HCT116 (cell line): ENCODE measurements at regions not wholly inside any gene's neighbourhood (a gene's known extent, or its start where the extent isn't known, plus 50 kb on each side); places are given as distances from the start of the nearest gene placed in this dataset.
"Not testable (repeated sequence)": the region's sequence is repeated elsewhere in the genome, so short reads cannot be mapped to it uniquely, and the experiment has no call there.

Experiments used
- ATAC-seq: fragments of 200-7000 bp; cut with Tn5 transposase; 2 replicates; pipeline ENCODE4 v1.9.1; 2020; ENCODE audit warnings: mild to moderate bottlenecking, moderate library complexity
- BruUV-seq: library from RNA; stranded (reverse); fragments of 400-500 nt; replicated peaks from 2 replicates; lab custom pipeline; 2021; lab: Mats Ljungman, UMichigan
- CTCF ChIA-PET: fragments of 300-600 bp; sonication (Branson Sonifier 250); formaldehyde crosslinking; loops from one replicate; lab custom pipeline; 2021; ENCODE audit warnings: antibody characterized with exemption; lab: Charles Lee
- POLR2A ChIA-PET: fragments of 300-600, 350-600 bp; sonication (Branson Sonifier 250); formaldehyde crosslinking; loops from one replicate; lab custom pipeline; 2021; ENCODE audit warnings: antibody characterized with exemption; lab: Charles Lee
- RAD21 ChIA-PET, 2 experiments: fragments of 300-600 bp; sonication (Branson Sonifier 250); formaldehyde crosslinking; loops; one replicate each; lab custom pipeline; 2023; ENCODE audit warnings: low total read pairs in 2 of 2; ENCODE audit not compliant: uncharacterized antibody in 2 of 2, unreplicated experiment in 2 of 2, low non-redundant PET in 1 of 2; lab: Charles Lee
- DNase-seq: peaks from one replicate; pipeline ENCODE4 v3.0.0-alpha.2; 2010; ENCODE audit warnings: low read depth, low spot score
- H2AFZ ChIP-seq: fragments of 200-600 bp; shearing (Covaris generic), sonication (generic); 2 replicates; pipeline ENCODE4 v1.6.1; 2017; ENCODE audit warnings: low read depth, mixed run types, mixed read lengths, antibody characterized with exemption, low read length; ENCODE audit not compliant: poor library complexity, severe bottlenecking
- H3K27ac ChIP-seq: 2 replicates; pipeline ENCODE4 v1.5.1; 2012; ENCODE audit warnings: low read depth, low read length
- H3K27me3 ChIP-seq: fragments of 200-600 bp; sonication (generic); 2 replicates; pipeline ENCODE4 v1.6.1; 2016; ENCODE audit warnings: mixed run types, low read length, mixed read lengths; ENCODE audit not compliant: insufficient read depth
- H3K36me3 ChIP-seq, 2 experiments: fragments of 200-500 bp in 1 of 2; fragments of 200-600 bp in 1 of 2; sonication (Bioruptor generic) in 1 of 2; sonication (generic) in 1 of 2; 2 replicates each; pipeline versions ENCODE4 v1.5.1 to v1.6.1; 2014 to 2016; ENCODE audit warnings: low read length in 2 of 2, inconsistent platforms in 1 of 2, mixed read lengths in 1 of 2, mixed run types in 1 of 2; ENCODE audit not compliant: insufficient read depth in 2 of 2, control insufficient read depth in 1 of 2
- H3K4me1 ChIP-seq, 2 experiments: fragments of 200-600 bp in 1 of 2; sonication (generic) in 1 of 2; 2 replicates each; pipeline versions ENCODE4 v1.5.1 to v1.6.1; 2012 to 2017; ENCODE audit warnings: low read length in 2 of 2, inconsistent platforms in 1 of 2, mild to moderate bottlenecking in 1 of 2, mixed read lengths in 1 of 2, mixed run types in 1 of 2, moderate library complexity in 1 of 2; ENCODE audit not compliant: insufficient read depth in 2 of 2, control insufficient read depth in 1 of 2
- H3K4me2 ChIP-seq: fragments of 200-600 bp; sonication (generic); 2 replicates; pipeline ENCODE4 v1.6.1; 2017; ENCODE audit warnings: mixed run types, low read length, mixed read lengths
- H3K4me3 ChIP-seq, 2 experiments: fragments of 200-600 bp in 1 of 2; sonication (generic) in 1 of 2; replicated peaks in 1 of 2; 2 replicates each; pipeline ENCODE4 v1.5.1; 2011 to 2016; ENCODE audit warnings: low read length in 2 of 2, control low read depth in 1 of 2, low read depth in 1 of 2, mild to moderate bottlenecking in 1 of 2, mixed read lengths in 1 of 2, mixed run types in 1 of 2
- H3K79me2 ChIP-seq: fragments of 200-600 bp; sonication (generic); 2 replicates; pipeline ENCODE4 v1.6.1; 2017; ENCODE audit warnings: mild to moderate bottlenecking, mixed run types, low read length, moderate library complexity, mixed read lengths; ENCODE audit not compliant: insufficient read depth
- H3K9ac ChIP-seq: fragments of 200-600 bp; sonication (generic); 2 replicates; pipeline ENCODE4 v1.6.1; 2016; ENCODE audit warnings: low read length, mixed read lengths
- H3K9me2 ChIP-seq: fragments of 200-600 bp; sonication (generic), shearing (Covaris generic); 2 replicates; pipeline ENCODE4 v1.6.1; 2017; ENCODE audit warnings: mixed run types, mild to moderate bottlenecking, moderate library complexity; ENCODE audit not compliant: insufficient read depth
- H3K9me3 ChIP-seq, 2 experiments: fragments of 200-500 bp in 1 of 2; fragments of 200-600 bp in 1 of 2; sonication (Bioruptor generic) in 1 of 2; sonication (generic) in 1 of 2; 2 replicates each; pipeline ENCODE4 v1.6.1; 2014 to 2017; ENCODE audit warnings: low read length in 2 of 2, mixed read lengths in 2 of 2, inconsistent platforms in 1 of 2, low read depth in 1 of 2, mild to moderate bottlenecking in 1 of 2, mixed run types in 1 of 2, moderate library complexity in 1 of 2; ENCODE audit not compliant: control insufficient read depth in 1 of 2, insufficient read depth in 1 of 2
- H4K20me1 ChIP-seq: fragments of 200-600 bp; sonication (generic), shearing (Covaris generic); 2 replicates; pipeline ENCODE4 v1.6.1; 2017; ENCODE audit warnings: mixed run types, mild to moderate bottlenecking, moderate library complexity; ENCODE audit not compliant: insufficient read depth
- ELF1 ChIP-seq: IDR thresholded peaks from 2 replicates; pipeline ENCODE4 v1.6.1; 2012; ENCODE audit warnings: low read depth, borderline replicate concordance
- EZH2phosphoT487 ChIP-seq: fragments of 200-600 bp; IDR thresholded peaks from 2 replicates; pipeline ENCODE4 v1.6.1; 2018; ENCODE audit warnings: antibody characterized with exemption, borderline replicate concordance
- JUND ChIP-seq: IDR thresholded peaks from 2 replicates; pipeline ENCODE4 v1.6.1; 2012
- POLR2AphosphoS5 ChIP-seq: IDR thresholded peaks from 2 replicates; pipeline ENCODE4 v1.6.1; 2011; ENCODE audit warnings: mild to moderate bottlenecking, low read depth, low read length, moderate library complexity
- SIN3A ChIP-seq: IDR thresholded peaks from 2 replicates; pipeline ENCODE4 v1.6.1; 2012; ENCODE audit warnings: low read depth
- SP1 ChIP-seq: IDR thresholded peaks from 2 replicates; pipeline ENCODE4 v1.6.1; 2012; ENCODE audit warnings: low read depth
- SRF ChIP-seq: IDR thresholded peaks from 2 replicates; pipeline ENCODE4 v1.6.1; 2012; ENCODE audit warnings: low read depth
- YY1 ChIP-seq: IDR thresholded peaks from 2 replicates; pipeline ENCODE4 v1.6.1; 2011; ENCODE audit warnings: low read length, low read depth, moderate library complexity, mild to moderate bottlenecking; ENCODE audit not compliant: insufficient replicate concordance; ENCODE audit errors: extremely low read depth
- ZFX ChIP-seq: fragments of 450-650 bp; IDR thresholded peaks from 2 replicates; pipeline ENCODE4 v1.6.1; 2017
- intact Hi-C: fragments of 100-400 bp; cut with micrococcal nuclease; formaldehyde crosslinking; loops from 2 replicates; pipeline ENCODE4 v1.10.0; 2022
- TF ChIP-seq, protein P1 (sequence below): IDR thresholded peaks from 2 replicates; pipeline ENCODE4 v1.6.1; 2012
- TF ChIP-seq, protein P2 (sequence below), 3 experiments: fragments of 200-600 bp in 1 of 3; sonication (generic) in 1 of 3; IDR thresholded peaks in 2 of 3; conservative IDR thresholded peaks in 1 of 3; 2 replicates each; pipeline ENCODE4 v1.5.1; 2012 to 2017; ENCODE audit warnings: low read depth in 2 of 3, low read length in 2 of 3, antibody characterized with exemption in 1 of 3, borderline replicate concordance in 1 of 3, control low read depth in 1 of 3, mild to moderate bottlenecking in 1 of 3, mixed read lengths in 1 of 3, mixed run types in 1 of 3, moderate library complexity in 1 of 3; ENCODE audit not compliant: insufficient read depth in 1 of 3
- TF ChIP-seq, protein P3 (sequence below): IDR thresholded peaks from 2 replicates; pipeline ENCODE4 v1.6.1; 2011; ENCODE audit warnings: mild to moderate bottlenecking, low read length, moderate library complexity; ENCODE audit not compliant: insufficient replicate concordance; ENCODE audit errors: extremely low read depth

DNA sequence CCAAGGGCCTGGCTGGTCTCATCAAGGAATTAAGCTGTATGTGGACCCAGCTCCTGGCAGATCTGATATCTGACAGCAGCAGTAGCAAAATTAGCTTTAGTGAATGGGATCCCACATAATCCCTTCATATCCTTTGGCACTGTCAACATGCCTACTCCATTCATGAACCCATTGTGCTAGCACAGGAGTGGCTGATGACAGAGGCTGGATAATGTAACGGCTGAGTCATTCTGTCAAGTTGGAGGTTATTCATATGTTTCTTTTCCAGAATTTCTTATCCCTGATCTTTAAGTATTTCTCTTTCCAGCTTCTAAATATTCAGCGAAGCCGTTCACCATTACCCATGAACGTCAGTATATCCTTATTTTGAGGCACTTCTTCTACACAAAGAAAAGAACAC, 84.3 kb downstream of the EXTL2 start (continued):
- TF ChIP-seq ZFX, result no peak
- no peak for TF ChIP-seq EZH2phosphoT487

DNA sequence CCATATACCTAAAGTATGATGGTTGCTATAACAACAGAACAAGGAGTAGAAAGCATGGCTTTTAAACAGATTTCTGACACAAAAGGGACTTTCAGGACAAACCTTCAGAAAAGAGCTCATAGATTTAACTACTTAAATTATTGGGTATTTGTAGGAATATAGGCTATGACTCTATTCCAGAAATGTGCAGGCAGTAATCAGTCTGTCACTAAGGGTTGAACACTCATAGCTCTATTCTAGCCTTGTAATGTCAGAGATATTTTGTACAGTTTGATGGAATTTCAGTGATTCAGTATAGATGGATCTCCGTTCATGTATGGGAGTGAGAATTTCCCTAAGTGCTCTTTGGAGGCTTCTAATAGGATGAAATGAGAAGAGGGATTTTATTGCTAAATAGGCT, 82.8 kb downstream of the EXTL2 start:
- H3K27me3 ChIP-seq, result no peaks in the 10 kb centered on the region
- ChIA-PET POLR2A (no interaction called here), RAD21 (no interaction called here), CTCF (interaction anchor here (1.0 kb wide), 1 partner anchor 348 kb away, joined by 3 read pairs; no protein-coding TSS in a partner anchor)
- no peak overlapping the region for H3K4me3 ChIP-seq
- H3K27ac ChIP-seq, result no peak overlapping the region
- BruUV-seq, result no TSS peak
- no peaks in the 10 kb centered on the region for H3K36me3 ChIP-seq
- intact Hi-C loops, result no loop called here
- H3K4me2 ChIP-seq, result no peak overlapping the region
- H2AFZ ChIP-seq, result no peak overlapping the region
- no peaks in the 10 kb centered on the region for H4K20me1 ChIP-seq
- TF ChIP-seq SIN3A (no peak), ZFX (no peak), POLR2AphosphoS5 (no peak), ELF1 (no peak), SRF (no peak), YY1 (no peak), SP1 (no peak), JUND (no peak)
- TF ChIP-seq, protein P1, sequence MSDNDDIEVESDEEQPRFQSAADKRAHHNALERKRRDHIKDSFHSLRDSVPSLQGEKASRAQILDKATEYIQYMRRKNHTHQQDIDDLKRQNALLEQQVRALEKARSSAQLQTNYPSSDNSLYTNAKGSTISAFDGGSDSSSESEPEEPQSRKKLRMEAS, result no peak
- TF ChIP-seq, protein P2, sequence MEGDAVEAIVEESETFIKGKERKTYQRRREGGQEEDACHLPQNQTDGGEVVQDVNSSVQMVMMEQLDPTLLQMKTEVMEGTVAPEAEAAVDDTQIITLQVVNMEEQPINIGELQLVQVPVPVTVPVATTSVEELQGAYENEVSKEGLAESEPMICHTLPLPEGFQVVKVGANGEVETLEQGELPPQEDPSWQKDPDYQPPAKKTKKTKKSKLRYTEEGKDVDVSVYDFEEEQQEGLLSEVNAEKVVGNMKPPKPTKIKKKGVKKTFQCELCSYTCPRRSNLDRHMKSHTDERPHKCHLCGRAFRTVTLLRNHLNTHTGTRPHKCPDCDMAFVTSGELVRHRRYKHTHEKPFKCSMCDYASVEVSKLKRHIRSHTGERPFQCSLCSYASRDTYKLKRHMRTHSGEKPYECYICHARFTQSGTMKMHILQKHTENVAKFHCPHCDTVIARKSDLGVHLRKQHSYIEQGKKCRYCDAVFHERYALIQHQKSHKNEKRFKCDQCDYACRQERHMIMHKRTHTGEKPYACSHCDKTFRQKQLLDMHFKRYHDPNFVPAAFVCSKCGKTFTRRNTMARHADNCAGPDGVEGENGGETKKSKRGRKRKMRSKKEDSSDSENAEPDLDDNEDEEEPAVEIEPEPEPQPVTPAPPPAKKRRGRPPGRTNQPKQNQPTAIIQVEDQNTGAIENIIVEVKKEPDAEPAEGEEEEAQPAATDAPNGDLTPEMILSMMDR (IDR thresholded peaks at IDR 0.05 in 2 of 3, conservative IDR thresholded peaks at IDR 0.05 in 1 of 3; ENCODE audit: borderline replicate concordance in 1 of 3, insufficient read depth in 1 of 3, low read depth in 2 of 3, low read length in 2 of 3), result no peak
- TF ChIP-seq, protein P3, sequence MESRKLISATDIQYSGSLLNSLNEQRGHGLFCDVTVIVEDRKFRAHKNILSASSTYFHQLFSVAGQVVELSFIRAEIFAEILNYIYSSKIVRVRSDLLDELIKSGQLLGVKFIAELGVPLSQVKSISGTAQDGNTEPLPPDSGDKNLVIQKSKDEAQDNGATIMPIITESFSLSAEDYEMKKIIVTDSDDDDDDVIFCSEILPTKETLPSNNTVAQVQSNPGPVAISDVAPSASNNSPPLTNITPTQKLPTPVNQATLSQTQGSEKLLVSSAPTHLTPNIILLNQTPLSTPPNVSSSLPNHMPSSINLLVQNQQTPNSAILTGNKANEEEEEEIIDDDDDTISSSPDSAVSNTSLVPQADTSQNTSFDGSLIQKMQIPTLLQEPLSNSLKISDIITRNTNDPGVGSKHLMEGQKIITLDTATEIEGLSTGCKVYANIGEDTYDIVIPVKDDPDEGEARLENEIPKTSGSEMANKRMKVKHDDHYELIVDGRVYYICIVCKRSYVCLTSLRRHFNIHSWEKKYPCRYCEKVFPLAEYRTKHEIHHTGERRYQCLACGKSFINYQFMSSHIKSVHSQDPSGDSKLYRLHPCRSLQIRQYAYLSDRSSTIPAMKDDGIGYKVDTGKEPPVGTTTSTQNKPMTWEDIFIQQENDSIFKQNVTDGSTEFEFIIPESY, result no peak
- no peaks in the 10 kb centered on the region for H3K4me1 ChIP-seq
- no peak for DNase-seq
- H3K9ac ChIP-seq, result no peak overlapping the region
- no peaks in the 10 kb centered on the region for H3K9me2 ChIP-seq
- H3K9me3 ChIP-seq, result no peaks in the 10 kb centered on the region
- no peaks in the 10 kb centered on the region for H3K79me2 ChIP-seq
- no peak for ATAC-seq

DNA sequence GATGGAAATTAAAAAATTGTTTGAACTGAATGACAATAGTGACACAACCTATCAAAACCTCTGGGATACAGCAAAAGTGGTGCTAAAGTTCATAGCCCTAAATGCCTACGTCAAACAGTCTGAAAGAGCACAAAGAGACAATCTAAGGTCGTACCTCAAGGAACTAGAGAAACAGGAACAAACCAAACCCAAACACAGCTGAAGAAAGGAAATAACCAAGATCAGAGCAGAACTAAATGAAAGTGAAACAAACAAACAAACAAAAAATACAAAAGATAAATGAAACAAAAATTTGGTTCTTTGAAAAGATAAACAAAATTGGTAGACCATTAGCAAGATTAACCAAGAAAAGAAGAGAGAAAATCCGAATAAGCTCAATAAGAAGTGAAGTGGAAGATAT, 79.7 kb downstream of the EXTL2 start:
- H3K36me3 ChIP-seq, BruUV-seq, H3K4me2 ChIP-seq, intact Hi-C loops, H3K4me1 ChIP-seq, POLR2A ChIA-PET, H3K9me2 ChIP-seq, RAD21 ChIA-PET, H3K9me3 ChIP-seq, H3K79me2 ChIP-seq, H2AFZ ChIP-seq, H3K27ac ChIP-seq, CTCF ChIA-PET, DNase-seq, ATAC-seq, H3K9ac ChIP-seq, H3K4me3 ChIP-seq, H3K27me3 ChIP-seq, H4K20me1 ChIP-seq: not testable (repeated sequence)
